ENCODE measurements at regions not wholly inside any gene's neighbourhood (a gene's known extent, or its start where the extent isn't known, plus 50 kb on each side); places are given as distances from the start of the nearest gene placed in this dataset.

- Histone ChIP-seq H3K9me2 (replicated peaks; ENCODE audit: control insufficient read depth, low read length) (no peaks in the 10 kb centered on the region), H3K27ac (ENCODE audit: low read depth, low read length) (no peak overlapping the region), H3K9me3 (ENCODE audit: control insufficient read depth, insufficient read depth, low read length) (no peaks in the 10 kb centered on the region), H3K27me3 (ENCODE audit: control insufficient read depth, low read length) (no peaks in the 10 kb centered on the region; the same call in 1 of the 2 replicates), H3K4me2 (ENCODE audit: low read length) (no peak overlapping the region), H3K4me3 (ENCODE audit: low read length) (no peak overlapping the region), H4K20me1 (ENCODE audit: control insufficient read depth, insufficient read depth, low read depth, low read length) (no peaks in the 10 kb centered on the region), H3K79me2 (ENCODE audit: control insufficient read depth, low read length) (no peaks in the 10 kb centered on the region), H3K36me3 (ENCODE audit: control insufficient read depth, low read length) (no peaks in the 10 kb centered on the region), H3K4me1 (ENCODE audit: control insufficient read depth, low read length) (no peaks in the 10 kb centered on the region), H3F3A (ENCODE audit: control insufficient read depth, insufficient read depth) (no peaks in the 10 kb centered on the region)
- no peak for TF ChIP-seq EZH2phosphoT487 (IDR thresholded peaks at IDR 0.05; ENCODE audit: borderline replicate concordance, low read length)
- no peak for TF ChIP-seq CTCF (IDR thresholded peaks at IDR 0.05; ENCODE audit: low read depth, low read length, poor library complexity, severe bottlenecking)
Observed at GRCh38 chr1:222014001-222014400, 272.1 kb upstream of the DUSP10 start.

GRCh38 chr1:222012816-222013215 is 270.9 kb upstream of the DUSP10 start:
- H3F3A ChIP-seq (ENCODE audit: control insufficient read depth, insufficient read depth), result no peaks in the 10 kb centered on the region

GRCh38 chr1:222010306-222010705 is 268.4 kb upstream of the DUSP10 start:
- TF ChIP-seq CTCF (IDR thresholded peaks at IDR 0.05; ENCODE audit: low read depth, low read length, poor library complexity, severe bottlenecking) (no peak), EZH2phosphoT487 (IDR thresholded peaks at IDR 0.05; ENCODE audit: borderline replicate concordance, low read length) (no peak)
- H3K9me3 ChIP-seq (ENCODE audit: control insufficient read depth, insufficient read depth, low read length), result no peaks in the 10 kb centered on the region
- no peak overlapping the region for H3K27ac ChIP-seq (ENCODE audit: low read depth, low read length)
- no peak overlapping the region for H3K4me2 ChIP-seq (ENCODE audit: low read length)
- no peaks in the 10 kb centered on the region for H3K79me2 ChIP-seq (ENCODE audit: control insufficient read depth, low read length)
- H3K4me3 ChIP-seq (ENCODE audit: low read length), result no peak overlapping the region
- H3F3A ChIP-seq (ENCODE audit: control insufficient read depth, insufficient read depth), result no peaks in the 10 kb centered on the region
- no peaks in the 10 kb centered on the region; the same call in 1 of the 2 replicates for H3K27me3 ChIP-seq (ENCODE audit: control insufficient read depth, low read length)
- no peaks in the 10 kb centered on the region for H3K36me3 ChIP-seq (ENCODE audit: control insufficient read depth, low read length)
- no peaks in the 10 kb centered on the region for H3K4me1 ChIP-seq (ENCODE audit: control insufficient read depth, low read length)
- no peaks in the 10 kb centered on the region for H4K20me1 ChIP-seq (ENCODE audit: control insufficient read depth, insufficient read depth, low read depth, low read length)
- H3K9me2 ChIP-seq (replicated peaks; ENCODE audit: control insufficient read depth, low read length), result no peaks in the 10 kb centered on the region

More at GRCh38 chr1:222012816-222013215, 270.9 kb upstream of the DUSP10 start:
- Histone ChIP-seq H3K9me2 (replicated peaks; ENCODE audit: control insufficient read depth, low read length) (no peaks in the 10 kb centered on the region), H3K4me1 (ENCODE audit: control insufficient read depth, low read length) (no peaks in the 10 kb centered on the region), H3K79me2 (ENCODE audit: control insufficient read depth, low read length) (no peaks in the 10 kb centered on the region), H3K27me3 (ENCODE audit: control insufficient read depth, low read length) (no peaks in the 10 kb centered on the region; the same call in 1 of the 2 replicates), H3K36me3 (ENCODE audit: control insufficient read depth, low read length) (no peaks in the 10 kb centered on the region), H3K4me3 (ENCODE audit: low read length) (no peak overlapping the region), H4K20me1 (ENCODE audit: control insufficient read depth, insufficient read depth, low read depth, low read length) (no peaks in the 10 kb centered on the region), H3K27ac (ENCODE audit: low read depth, low read length) (no peak overlapping the region), H3K4me2 (ENCODE audit: low read length) (no peak overlapping the region), H3K9me3 (ENCODE audit: control insufficient read depth, insufficient read depth, low read length) (no peaks in the 10 kb centered on the region)
- TF ChIP-seq CTCF (IDR thresholded peaks at IDR 0.05; ENCODE audit: low read depth, low read length, poor library complexity, severe bottlenecking) (no peak), EZH2phosphoT487 (IDR thresholded peaks at IDR 0.05; ENCODE audit: borderline replicate concordance, low read length) (no peak)
